ENCODE measurements at regions not wholly inside any gene's neighbourhood (a gene's known extent, or its start where the extent isn't known, plus 50 kb on each side); places are given as distances from the start of the nearest gene placed in this dataset.

DNA sequence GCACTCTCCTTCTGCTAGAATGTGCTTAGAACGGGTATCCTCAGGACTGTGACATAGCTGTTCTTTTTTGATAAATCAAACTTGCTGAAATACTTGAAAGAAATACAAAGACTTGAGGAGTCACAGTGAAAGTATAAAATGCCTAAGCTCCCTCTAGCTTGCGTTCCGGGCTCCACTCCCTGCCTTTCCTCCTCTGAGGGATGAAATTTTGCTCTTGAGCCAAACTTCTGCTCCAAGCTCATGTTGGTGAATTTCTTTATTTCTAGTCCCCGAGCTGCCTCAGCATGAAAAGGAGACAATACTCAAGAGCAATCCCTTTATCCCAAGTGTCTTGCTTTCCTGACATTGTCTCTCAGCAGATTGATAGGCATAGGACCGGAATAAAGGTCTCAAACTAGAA, 499.6 kb upstream of the ADARB2 start:
- TF ChIP-seq, protein P1, sequence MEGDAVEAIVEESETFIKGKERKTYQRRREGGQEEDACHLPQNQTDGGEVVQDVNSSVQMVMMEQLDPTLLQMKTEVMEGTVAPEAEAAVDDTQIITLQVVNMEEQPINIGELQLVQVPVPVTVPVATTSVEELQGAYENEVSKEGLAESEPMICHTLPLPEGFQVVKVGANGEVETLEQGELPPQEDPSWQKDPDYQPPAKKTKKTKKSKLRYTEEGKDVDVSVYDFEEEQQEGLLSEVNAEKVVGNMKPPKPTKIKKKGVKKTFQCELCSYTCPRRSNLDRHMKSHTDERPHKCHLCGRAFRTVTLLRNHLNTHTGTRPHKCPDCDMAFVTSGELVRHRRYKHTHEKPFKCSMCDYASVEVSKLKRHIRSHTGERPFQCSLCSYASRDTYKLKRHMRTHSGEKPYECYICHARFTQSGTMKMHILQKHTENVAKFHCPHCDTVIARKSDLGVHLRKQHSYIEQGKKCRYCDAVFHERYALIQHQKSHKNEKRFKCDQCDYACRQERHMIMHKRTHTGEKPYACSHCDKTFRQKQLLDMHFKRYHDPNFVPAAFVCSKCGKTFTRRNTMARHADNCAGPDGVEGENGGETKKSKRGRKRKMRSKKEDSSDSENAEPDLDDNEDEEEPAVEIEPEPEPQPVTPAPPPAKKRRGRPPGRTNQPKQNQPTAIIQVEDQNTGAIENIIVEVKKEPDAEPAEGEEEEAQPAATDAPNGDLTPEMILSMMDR (IDR thresholded peaks at IDR 0.05; ENCODE audit: extremely low read depth, low read depth, low read length): no peak
- Histone ChIP-seq H3K27ac (ENCODE audit: low read depth, low read length) (no peak overlapping the region), H3K4me2 (ENCODE audit: insufficient read depth, low read length) (no peak overlapping the region), H3K27me3 (ENCODE audit: insufficient read depth, low read length) (no peaks in the 10 kb centered on the region), H2AFZ (ENCODE audit: low read length) (no peak overlapping the region), H3K4me3 (ENCODE audit: insufficient read depth, low read length) (no peak overlapping the region), H4K20me1 (ENCODE audit: insufficient read depth, low read length) (no peaks in the 10 kb centered on the region), H3K4me1 (ENCODE audit: insufficient read depth, low read length) (no peaks in the 10 kb centered on the region), H3K79me2 (ENCODE audit: insufficient read depth, low read length) (no peaks in the 10 kb centered on the region), H3K9me3 (ENCODE audit: low read depth, low read length) (peaks cover 3% of the 10 kb centered on the region), H3K36me3 (ENCODE audit: insufficient read depth, low read length) (no peaks in the 10 kb centered on the region)
- no peak for DNase-seq (ENCODE audit: insufficient read length, low spot score, missing footprints)

DNA sequence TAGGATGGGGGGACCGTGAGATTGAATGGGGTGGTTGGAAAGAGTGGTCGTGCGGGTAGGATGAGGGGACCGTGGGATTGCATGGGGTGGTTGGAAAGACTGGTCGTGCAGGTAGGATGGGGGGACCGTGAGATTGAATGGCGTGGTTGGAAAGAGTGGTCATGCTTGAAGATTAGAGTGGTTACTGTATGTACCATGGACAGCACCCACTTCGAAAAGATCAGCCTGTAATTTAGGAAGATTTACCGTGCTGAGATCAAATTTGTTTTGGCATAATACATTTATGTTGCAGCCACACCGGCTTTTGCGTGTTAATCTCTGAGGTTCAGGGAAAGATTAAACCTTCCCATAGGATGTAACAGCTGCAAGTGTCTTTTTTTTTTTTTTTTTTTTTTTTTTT, 495.2 kb upstream of the ADARB2 start:
- Histone ChIP-seq H3K79me2 (ENCODE audit: insufficient read depth, low read length) (no peaks in the 10 kb centered on the region), H3K9me3 (ENCODE audit: low read depth, low read length) (peaks cover 3% of the 10 kb centered on the region)
- TF ChIP-seq, protein P1 (IDR thresholded peaks at IDR 0.05; ENCODE audit: extremely low read depth, low read depth, low read length): no peak

DNA sequence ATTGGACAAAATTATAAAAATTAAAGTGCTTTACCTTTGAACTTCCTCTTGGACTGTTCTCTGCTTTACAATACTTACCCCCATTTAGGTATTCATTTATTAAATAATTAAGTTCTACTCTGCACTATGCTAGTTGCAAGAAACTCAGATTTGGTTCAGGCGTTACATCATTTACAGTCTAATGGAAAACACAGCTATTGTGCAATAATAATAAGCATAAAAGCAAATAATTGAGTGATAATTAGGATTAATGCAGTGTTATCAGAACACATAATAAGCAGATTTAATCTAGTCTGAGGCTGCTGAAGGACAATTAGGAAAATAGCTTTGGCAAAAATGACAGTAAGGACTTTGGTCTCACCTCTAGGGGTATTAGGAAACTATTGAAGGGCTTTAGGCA, 493.2 kb upstream of the ADARB2 start:
- no peaks in the 10 kb centered on the region for H3K79me2 ChIP-seq (ENCODE audit: insufficient read depth, low read length)
- H3K27ac ChIP-seq (ENCODE audit: low read depth, low read length): no peak overlapping the region
- H2AFZ ChIP-seq (ENCODE audit: low read length): no peak overlapping the region
- H3K4me2 ChIP-seq (ENCODE audit: insufficient read depth, low read length): no peak overlapping the region
- TF ChIP-seq, protein P1 (IDR thresholded peaks at IDR 0.05; ENCODE audit: extremely low read depth, low read depth, low read length): no peak
- DNase-seq (ENCODE audit: insufficient read length, low spot score, missing footprints): no peak
- H3K9me3 ChIP-seq (ENCODE audit: low read depth, low read length): no peaks in the 10 kb centered on the region
- H3K27me3 ChIP-seq (ENCODE audit: insufficient read depth, low read length): no peaks in the 10 kb centered on the region
- no peaks in the 10 kb centered on the region for H3K4me1 ChIP-seq (ENCODE audit: insufficient read depth, low read length)
- H4K20me1 ChIP-seq (ENCODE audit: insufficient read depth, low read length): no peaks in the 10 kb centered on the region
- no peak overlapping the region for H3K4me3 ChIP-seq (ENCODE audit: insufficient read depth, low read length)
- H3K36me3 ChIP-seq (ENCODE audit: insufficient read depth, low read length): no peaks in the 10 kb centered on the region

More for the DNA sequence above, 495.2 kb upstream of the ADARB2 start:
- H4K20me1 ChIP-seq (ENCODE audit: insufficient read depth, low read length): no peaks in the 10 kb centered on the region
- H3K4me3 ChIP-seq (ENCODE audit: insufficient read depth, low read length): no peak overlapping the region
- no peak for DNase-seq (ENCODE audit: insufficient read length, low spot score, missing footprints)
- H3K27me3 ChIP-seq (ENCODE audit: insufficient read depth, low read length): no peaks in the 10 kb centered on the region
- H3K27ac ChIP-seq (ENCODE audit: low read depth, low read length): no peak overlapping the region
- H2AFZ ChIP-seq (ENCODE audit: low read length): no peak overlapping the region
- no peaks in the 10 kb centered on the region for H3K4me1 ChIP-seq (ENCODE audit: insufficient read depth, low read length)
- no peak overlapping the region for H3K4me2 ChIP-seq (ENCODE audit: insufficient read depth, low read length)
- H3K36me3 ChIP-seq (ENCODE audit: insufficient read depth, low read length): no peaks in the 10 kb centered on the region

DNA sequence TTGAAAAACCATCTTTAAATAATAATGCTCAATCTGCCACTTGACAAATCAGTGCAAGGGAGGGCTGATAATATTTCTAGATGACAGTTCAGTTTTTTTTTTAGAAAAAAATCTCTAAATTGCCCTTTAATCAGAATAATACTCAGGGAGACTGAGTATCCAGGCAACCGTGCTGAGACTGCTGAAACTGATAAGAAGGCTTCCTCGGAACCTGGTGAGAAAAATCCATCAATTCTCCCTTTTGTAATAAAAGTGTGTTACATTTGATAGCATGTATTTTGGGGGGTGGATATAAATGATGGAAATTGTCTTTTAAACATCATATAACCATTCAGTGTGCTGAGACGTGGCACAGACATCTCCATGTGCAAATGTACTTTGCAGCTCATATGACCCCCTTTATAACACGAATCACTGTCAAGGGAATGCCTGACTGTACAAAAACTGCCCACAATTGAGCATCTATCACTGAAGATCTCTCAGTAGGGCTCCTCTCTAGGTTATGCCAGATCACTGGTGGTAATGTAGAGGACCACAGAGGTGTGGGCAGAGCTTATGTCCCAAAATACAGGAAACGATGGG, 491.1 kb upstream of the ADARB2 start:
- Histone ChIP-seq H3K4me1 (ENCODE audit: insufficient read depth, low read length) (no peaks in the 10 kb centered on the region), H3K79me2 (ENCODE audit: insufficient read depth, low read length) (no peaks in the 10 kb centered on the region), H3K36me3 (ENCODE audit: insufficient read depth, low read length) (no peaks in the 10 kb centered on the region), H2AFZ (ENCODE audit: low read length) (no peak overlapping the region), H4K20me1 (ENCODE audit: insufficient read depth, low read length) (no peaks in the 10 kb centered on the region), H3K4me2 (ENCODE audit: insufficient read depth, low read length) (no peak overlapping the region), H3K27me3 (ENCODE audit: insufficient read depth, low read length) (no peaks in the 10 kb centered on the region), H3K4me3 (ENCODE audit: insufficient read depth, low read length) (no peak overlapping the region), H3K27ac (ENCODE audit: low read depth, low read length) (no peak overlapping the region), H3K9me3 (ENCODE audit: low read depth, low read length) (no peaks in the 10 kb centered on the region)
- no peak for DNase-seq (ENCODE audit: insufficient read length, low spot score, missing footprints)
- TF ChIP-seq, protein P1 (IDR thresholded peaks at IDR 0.05; ENCODE audit: extremely low read depth, low read depth, low read length): no peak

All from osteoblast (primary cell).